HepG2 (cell line): ENCODE measurements at regions not wholly inside any gene's neighbourhood (a gene's known extent, or its start where the extent isn't known, plus 50 kb on each side); places are given as distances from the start of the nearest gene placed in this dataset.
A peak's percentile ranks its signal among the peaks of the same experiment; 100 is the strongest.

Experiments
- ATAC-seq: fragments of 200-7000 bp; cut with Tn5 transposase; 3 replicates; pipeline ENCODE4 v1.9.1; 2020; ENCODE audit warnings: mild to moderate bottlenecking, moderate library complexity
- BruUV-seq: library from RNA; stranded (reverse); fragments of 400-500 nt; replicated peaks from 2 replicates; lab custom pipeline; 2021; lab: Mats Ljungman, UMichigan
- CTCF ChIA-PET: fragments of 300-600 bp; formaldehyde crosslinking; extraction: SDS; loops from one replicate; lab custom pipeline; 2021; ENCODE audit warnings: low total read pairs, inconsistent platforms, low intra/inter-chr PET ratio; lab: Yijun Ruan, JAX
- POLR2A ChIA-PET: fragments of 350-600 bp; sonication (Branson Sonifier 250); formaldehyde crosslinking; loops from one replicate; lab custom pipeline; 2020; ENCODE audit warnings: antibody characterized with exemption, inconsistent platforms; lab: Yijun Ruan, JAX
- DNase-seq: peaks from one replicate; pipeline ENCODE4 v3.0.0-alpha.2; 2015; ENCODE audit warnings: low spot score
- FAIRE-seq: peaks from 3 replicates; lab custom pipeline; 2011; peaks lifted over from hg19 to GRCh38; lab: Jason Lieb, UNC
- H2AFZ ChIP-seq: one replicate; pipeline ENCODE4 v1.6.1; 2011; ENCODE audit warnings: low read length, inconsistent platforms
- H3K27ac ChIP-seq: fragments of 300-600 bp; 3 replicates; pipeline ENCODE4 v1.8.0; 2011; ENCODE audit warnings: mixed run types, mild to moderate bottlenecking, mixed read lengths, low read length, inconsistent platforms; ENCODE audit not compliant: insufficient read depth; ENCODE audit errors: extremely low read length
- H3K27me3 ChIP-seq, 2 experiments: fragments of 200-600 bp in 1 of 2; 2 replicates in 1 of 2; 3 replicates in 1 of 2; pipeline versions ENCODE4 v1.6.0 to v1.8.0; 2011; ENCODE audit warnings: low read length in 2 of 2, mild to moderate bottlenecking in 2 of 2, moderate library complexity in 2 of 2, inconsistent platforms in 1 of 2; ENCODE audit not compliant: insufficient read depth in 2 of 2, control insufficient read depth in 1 of 2
- H3K36me3 ChIP-seq, 2 experiments: fragments of 200-600 bp in 1 of 2; replicated peaks in 1 of 2; 2 replicates in 1 of 2; 3 replicates in 1 of 2; pipeline versions ENCODE4 v1.5.1 to v1.8.0; 2011; ENCODE audit warnings: low read length in 2 of 2, inconsistent platforms in 1 of 2; ENCODE audit not compliant: insufficient read depth in 2 of 2, control insufficient read depth in 1 of 2
- H3K4me1 ChIP-seq: 2 replicates; pipeline ENCODE4 v1.5.1; 2012; ENCODE audit warnings: low read length, inconsistent platforms; ENCODE audit not compliant: insufficient read depth
- H3K4me2 ChIP-seq: 2 replicates; pipeline ENCODE4 v1.6.0; 2011; ENCODE audit warnings: low read depth, low read length, inconsistent platforms
- H3K4me3 ChIP-seq, 3 experiments: fragments of 200-600 bp in 1 of 3; sonication (generic), shearing (Covaris generic) in 1 of 3; replicated peaks in 1 of 3; 2 replicates each; pipeline ENCODE4 v1.5.1; 2011 to 2016; ENCODE audit warnings: low read length in 3 of 3, inconsistent platforms in 2 of 3, low read depth in 2 of 3, mild to moderate bottlenecking in 2 of 3, control low read depth in 1 of 3, mixed read lengths in 1 of 3; ENCODE audit not compliant: insufficient read depth in 1 of 3
- H3K79me2 ChIP-seq: one replicate; pipeline ENCODE4 v1.6.1; 2011; ENCODE audit warnings: low read length, inconsistent platforms; ENCODE audit not compliant: insufficient read depth
- H3K9ac ChIP-seq: 2 replicates; pipeline ENCODE4 v1.6.0; 2011; ENCODE audit warnings: mild to moderate bottlenecking, low read depth, low read length, inconsistent platforms; ENCODE audit not compliant: insufficient read depth
- H3K9me3 ChIP-seq: 2 replicates; pipeline ENCODE4 v1.5.1; 2012; ENCODE audit warnings: mild to moderate bottlenecking, low read length
- H4K20me1 ChIP-seq: 2 replicates; pipeline ENCODE4 v1.6.0; 2011; ENCODE audit warnings: inconsistent platforms, mild to moderate bottlenecking, low read length, moderate library complexity; ENCODE audit not compliant: insufficient read depth
- AHR ChIP-seq: IDR thresholded peaks from 2 replicates; pipeline ENCODE4 v1.6.1; 2018; ENCODE audit warnings: missing genetic modification reagents, missing compliant biosample characterization
- CSRNP2 ChIP-seq: sonication (generic); formaldehyde crosslinking; conservative IDR thresholded peaks from 2 replicates; pipeline ENCODE4 v1.8.0; 2022; ENCODE audit warnings: low read depth, missing genetic modification reagents
- ERF ChIP-seq: IDR thresholded peaks from 2 replicates; pipeline ENCODE4 v1.6.1; 2018; ENCODE audit warnings: missing biosample characterization, missing genetic modification reagents
- HNRNPH1 ChIP-seq: fragments of 200-400 bp; formaldehyde crosslinking; optimal IDR thresholded peaks from 2 replicates; pipeline ENCODE3; 2017; ENCODE audit warnings: mild to moderate bottlenecking, low read depth, low read length
- MED8 ChIP-seq: sonication (generic); formaldehyde crosslinking; IDR thresholded peaks from 2 replicates; pipeline ENCODE4 v1.8.1; 2023; ENCODE audit warnings: mild to moderate bottlenecking, missing genetic modification reagents; ENCODE audit not compliant: insufficient replicate concordance
- NR1H2 ChIP-seq: sonication (generic); formaldehyde crosslinking; IDR thresholded peaks from 2 replicates; pipeline ENCODE4 v1.8.1; 2022; ENCODE audit warnings: low read depth, missing genetic modification reagents, borderline replicate concordance
- PBX3 ChIP-seq: sonication (generic); formaldehyde crosslinking; IDR thresholded peaks from 2 replicates; pipeline ENCODE4 v1.8.1; 2023; ENCODE audit warnings: missing genetic modification reagents, inconsistent platforms, borderline replicate concordance
- ZNF124 ChIP-seq: sonication (generic); formaldehyde crosslinking; IDR thresholded peaks from 2 replicates; pipeline ENCODE4 v1.4.0; 2020; ENCODE audit warnings: missing genetic modification reagents
- ZNF17 ChIP-seq: sonication (generic); formaldehyde crosslinking; IDR thresholded peaks from 2 replicates; pipeline ENCODE4 v1.5.0; 2020; ENCODE audit warnings: mild to moderate bottlenecking, missing genetic modification reagents
- ZNF639 ChIP-seq: conservative IDR thresholded peaks from 2 replicates; pipeline ENCODE4 v1.6.1; 2018; ENCODE audit warnings: missing genetic modification reagents
- WGBS: methylation state at CpG from one replicate; pipeline ENCODE4 v1.1.6; 2017; ENCODE audit warnings: low lambda C conversion rate; 5-methylcytosine and 5-hydroxymethylcytosine counted together
- in situ Hi-C: cut with HindIII; loops from 2 replicates; pipeline ENCODE4 v1.10.0; 2017; ENCODE audit warnings: low pct_unique_long_range_greater_than_20kb; ENCODE audit not compliant: extremely low pct_ligation_motif_present
- intact Hi-C: fragments of 100-400 bp; cut with micrococcal nuclease; formaldehyde crosslinking; loops from one replicate; pipeline ENCODE4 v1.10.0; 2022; ENCODE audit not compliant: unreplicated experiment

GRCh38 chr17:65457183-65457582, 104.3 kb downstream of the AXIN2 start:
- BruUV-seq = no TSS peak

GRCh38 chr17:65456368-65457151, 104.9 kb downstream of the AXIN2 start:
- Histone ChIP-seq H4K20me1 (no peaks in the 10 kb centered on the region), H2AFZ (no peak overlapping the region), H3K9me3 (no peaks in the 10 kb centered on the region), H3K4me3 (no peak overlapping the region), H3K36me3 (no peaks in the 10 kb centered on the region), H3K4me2 (no peak overlapping the region)
- ATAC-seq = peak; percentile 41
- no peak for FAIRE-seq
- in situ Hi-C loops = no loop called here
- 54% methylated on average over 7 of the region's 7 CpGs for WGBS
- CTCF ChIA-PET = interaction anchor here (1.1 to 1.5 kb wide), 2 partner anchors 100 to 531 kb away, joined by 5 to 8 read pairs; no protein-coding TSS in a partner anchor
- no peak for TF ChIP-seq ZNF124 (CRISPR knock-in tag)
- 0 out of 2 replicates have a peak, but pooled peaks have one; percentile 4 for TF ChIP-seq PBX3 (CRISPR knock-in tag)
- no peak for TF ChIP-seq ZNF17 (CRISPR knock-in tag)
- no peak for TF ChIP-seq MED8
- TF ChIP-seq HNRNPH1 = no peak
- TF ChIP-seq CSRNP2 (CRISPR knock-in tag) = no peak
- TF ChIP-seq, all 625 proteins: peak for 1
- intact Hi-C loops = loop anchor here (1.0 to 5.0 kb wide), 3 partner anchors 100 to 532 kb away; no protein-coding TSS in a partner anchor
- peaks cover 6 to 23% of the 10 kb centered on the region in 2 experiments; a peak in 3 of 5 replicates for H3K27me3 ChIP-seq
- no peak overlapping the region for H3K9ac ChIP-seq
- H3K79me2 ChIP-seq = no peaks in the 10 kb centered on the region
- no peak for DNase-seq
- POLR2A ChIA-PET = no interaction called here
- BruUV-seq = no TSS peak
- H3K4me1 ChIP-seq = peaks cover 21% of the 10 kb centered on the region
- H3K27ac ChIP-seq = no peak overlapping the region

More at GRCh38 chr17:65457183-65457582, 104.3 kb downstream of the AXIN2 start:
- FAIRE-seq = no peak
- H3K4me2 ChIP-seq = no peak overlapping the region
- H3K4me3 ChIP-seq = no peak overlapping the region
- TF ChIP-seq NR1H2 (CRISPR knock-in tag) (no peak), ZNF639 (CRISPR knock-in tag) (no peak), AHR (CRISPR knock-in tag) (no peak), ERF (CRISPR knock-in tag) (no peak)
- H3K79me2 ChIP-seq = no peaks in the 10 kb centered on the region
- CTCF ChIA-PET = no interaction called here
- no peaks in the 10 kb centered on the region for H3K36me3 ChIP-seq
- H3K27me3 ChIP-seq = peaks cover 6 to 22% of the 10 kb centered on the region in 2 experiments; a peak in 3 of 5 replicates
- ATAC-seq = no peak
- H3K9me3 ChIP-seq = no peaks in the 10 kb centered on the region
- intact Hi-C loops (loop anchor here (5.0 kb wide), 1 partner anchor 335 kb away; no protein-coding TSS in a partner anchor), in situ Hi-C loops (no loop called here)
- no peak for DNase-seq
- no peaks in the 10 kb centered on the region for H4K20me1 ChIP-seq
- POLR2A ChIA-PET = no interaction called here
- peaks cover 21% of the 10 kb centered on the region for H3K4me1 ChIP-seq
- no peak overlapping the region for H3K9ac ChIP-seq
- no peak overlapping the region for H2AFZ ChIP-seq
- H3K27ac ChIP-seq = no peak overlapping the region
- WGBS = 48% methylated on average over 3 of the region's 3 CpGs
